ENCODE measurements at regions not wholly inside any gene's neighbourhood (a gene's known extent, or its start where the extent isn't known, plus 50 kb on each side); places are given as distances from the start of the nearest gene placed in this dataset.
"Not testable (repeated sequence)": the region's sequence is repeated elsewhere in the genome, so short reads cannot be mapped to it uniquely, and the experiment has no call there.

DNA sequence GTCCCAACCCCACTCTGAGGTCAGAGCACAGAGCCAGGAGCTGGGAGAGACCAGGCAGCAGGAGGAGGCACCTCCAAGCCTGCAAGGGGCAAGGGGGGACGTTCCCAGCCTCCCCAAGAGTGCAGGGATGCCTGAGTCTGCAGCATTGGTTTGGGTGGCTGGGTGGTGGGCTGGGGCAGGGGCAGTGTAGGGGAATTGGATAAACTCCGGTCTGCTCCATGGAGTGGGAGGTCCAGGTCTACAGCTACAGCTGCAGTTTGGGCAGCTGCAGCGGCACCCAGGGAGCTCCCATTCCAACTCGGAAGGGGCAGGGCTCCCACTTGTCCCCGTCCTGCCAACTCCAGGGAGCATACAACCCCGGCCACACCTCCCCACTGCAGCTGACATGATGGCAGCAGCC, 617.5 kb upstream of the SEMA6D start:
- TF ChIP-seq, protein P1, sequence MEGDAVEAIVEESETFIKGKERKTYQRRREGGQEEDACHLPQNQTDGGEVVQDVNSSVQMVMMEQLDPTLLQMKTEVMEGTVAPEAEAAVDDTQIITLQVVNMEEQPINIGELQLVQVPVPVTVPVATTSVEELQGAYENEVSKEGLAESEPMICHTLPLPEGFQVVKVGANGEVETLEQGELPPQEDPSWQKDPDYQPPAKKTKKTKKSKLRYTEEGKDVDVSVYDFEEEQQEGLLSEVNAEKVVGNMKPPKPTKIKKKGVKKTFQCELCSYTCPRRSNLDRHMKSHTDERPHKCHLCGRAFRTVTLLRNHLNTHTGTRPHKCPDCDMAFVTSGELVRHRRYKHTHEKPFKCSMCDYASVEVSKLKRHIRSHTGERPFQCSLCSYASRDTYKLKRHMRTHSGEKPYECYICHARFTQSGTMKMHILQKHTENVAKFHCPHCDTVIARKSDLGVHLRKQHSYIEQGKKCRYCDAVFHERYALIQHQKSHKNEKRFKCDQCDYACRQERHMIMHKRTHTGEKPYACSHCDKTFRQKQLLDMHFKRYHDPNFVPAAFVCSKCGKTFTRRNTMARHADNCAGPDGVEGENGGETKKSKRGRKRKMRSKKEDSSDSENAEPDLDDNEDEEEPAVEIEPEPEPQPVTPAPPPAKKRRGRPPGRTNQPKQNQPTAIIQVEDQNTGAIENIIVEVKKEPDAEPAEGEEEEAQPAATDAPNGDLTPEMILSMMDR (IDR thresholded peaks at IDR 0.05) = not testable (repeated sequence)
- TF ChIP-seq POLR2A (IDR thresholded peaks at IDR 0.05) = not testable (repeated sequence)
